GM12878 (cell line): ENCODE measurements at regions not wholly inside any gene's neighbourhood (a gene's known extent, or its start where the extent isn't known, plus 50 kb on each side); places are given as distances from the start of the nearest gene placed in this dataset.

Experiments used
- CBX5 ChIP-seq: sonication (generic); IDR thresholded peaks from 2 replicates; pipeline ENCODE4 v1.6.1; 2016; ENCODE audit warnings: low read depth, moderate library complexity, mild to moderate bottlenecking, inconsistent platforms
- MLLT1 ChIP-seq: fragments of 450-650 bp; IDR thresholded peaks from 2 replicates; pipeline ENCODE4 v1.6.1; 2016; ENCODE audit warnings: mild to moderate bottlenecking
- PML ChIP-seq: IDR thresholded peaks from 2 replicates; pipeline ENCODE4 v1.6.1; 2012; ENCODE audit warnings: low read length, inconsistent platforms
- POLR2A ChIP-seq: IDR thresholded peaks from 2 replicates; pipeline ENCODE4 v1.6.1; 2011; ENCODE audit warnings: low read depth, mild to moderate bottlenecking, low read length
- RCOR1 ChIP-seq: conservative IDR thresholded peaks from 2 replicates; pipeline ENCODE4 v1.6.1; 2012; ENCODE audit warnings: low read depth, low read length, improper control_type of control experiment
- SMC3 ChIP-seq: IDR thresholded peaks from 2 replicates; pipeline ENCODE4 v1.6.1; 2011; ENCODE audit warnings: low read length, improper control_type of control experiment, borderline replicate concordance
- STAT3 ChIP-seq: IDR thresholded peaks from 2 replicates; pipeline ENCODE4 v1.6.1; 2011; ENCODE audit warnings: low read depth, low read length, improper control_type of control experiment
- WRNIP1 ChIP-seq: IDR thresholded peaks from 2 replicates; pipeline ENCODE4 v1.6.1; 2011; ENCODE audit warnings: low read depth, low read length, improper control_type of control experiment, borderline replicate concordance
- YBX1 ChIP-seq: fragments of 450-650 bp; IDR thresholded peaks from 2 replicates; pipeline ENCODE4 v1.6.1; 2016; ENCODE audit warnings: antibody characterized with exemption
- ZNF274 ChIP-seq: IDR thresholded peaks from one replicate; pipeline ENCODE4 v1.8.0; 2011; ENCODE audit not compliant: insufficient read length, insufficient read depth
- TF ChIP-seq, protein P1 (sequence below): IDR thresholded peaks from 2 replicates; pipeline ENCODE4 v1.6.1; 2011; ENCODE audit warnings: low read depth, low read length, improper control_type of control experiment, borderline replicate concordance
- TF ChIP-seq, protein P2 (sequence below): fragments of 450-650 bp; IDR thresholded peaks from 2 replicates; pipeline ENCODE4 v1.6.1; 2016; ENCODE audit warnings: mild to moderate bottlenecking
- TF ChIP-seq, protein P3 (sequence below): IDR thresholded peaks from 2 replicates; pipeline ENCODE4 v1.6.1; 2011; ENCODE audit warnings: mild to moderate bottlenecking, low read depth, low read length, moderate library complexity; ENCODE audit not compliant: insufficient replicate concordance

DNA sequence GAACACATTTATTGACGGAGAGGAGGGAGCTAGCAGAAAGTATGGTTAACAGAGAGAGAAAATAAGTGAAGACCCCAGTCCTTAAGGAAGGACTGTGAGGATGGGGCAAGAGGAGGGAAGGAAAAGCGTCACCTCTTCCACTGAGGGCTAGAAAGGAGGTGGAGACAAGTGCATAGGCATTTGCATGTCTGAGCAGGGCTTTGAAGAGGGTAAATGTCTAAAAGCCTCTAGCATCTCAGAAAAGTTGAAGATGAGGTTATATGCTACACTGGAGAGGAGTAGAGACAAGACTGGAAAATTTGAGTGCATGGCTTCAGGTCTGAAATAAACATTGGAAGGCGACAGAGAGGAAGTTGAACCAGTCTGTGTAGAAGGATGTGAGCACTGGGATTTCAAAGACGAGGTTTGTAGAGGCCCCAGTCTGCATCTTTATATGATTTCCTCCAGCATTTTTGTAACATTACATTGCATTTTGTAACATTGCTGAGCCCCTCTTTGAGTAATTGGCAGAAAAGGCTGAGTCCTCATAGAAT is 98.5 kb upstream of the IFNG-AS1 start:
- TF ChIP-seq YBX1 (no peak), STAT3 (no peak), ZNF274 (no peak), MLLT1 (no peak), CBX5 (no peak), POLR2A (no peak), SMC3 (no peak), RCOR1 (no peak), WRNIP1 (no peak), PML (no peak)
- TF ChIP-seq, protein P1, sequence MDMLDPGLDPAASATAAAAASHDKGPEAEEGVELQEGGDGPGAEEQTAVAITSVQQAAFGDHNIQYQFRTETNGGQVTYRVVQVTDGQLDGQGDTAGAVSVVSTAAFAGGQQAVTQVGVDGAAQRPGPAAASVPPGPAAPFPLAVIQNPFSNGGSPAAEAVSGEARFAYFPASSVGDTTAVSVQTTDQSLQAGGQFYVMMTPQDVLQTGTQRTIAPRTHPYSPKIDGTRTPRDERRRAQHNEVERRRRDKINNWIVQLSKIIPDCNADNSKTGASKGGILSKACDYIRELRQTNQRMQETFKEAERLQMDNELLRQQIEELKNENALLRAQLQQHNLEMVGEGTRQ: no peak
- TF ChIP-seq, protein P2, sequence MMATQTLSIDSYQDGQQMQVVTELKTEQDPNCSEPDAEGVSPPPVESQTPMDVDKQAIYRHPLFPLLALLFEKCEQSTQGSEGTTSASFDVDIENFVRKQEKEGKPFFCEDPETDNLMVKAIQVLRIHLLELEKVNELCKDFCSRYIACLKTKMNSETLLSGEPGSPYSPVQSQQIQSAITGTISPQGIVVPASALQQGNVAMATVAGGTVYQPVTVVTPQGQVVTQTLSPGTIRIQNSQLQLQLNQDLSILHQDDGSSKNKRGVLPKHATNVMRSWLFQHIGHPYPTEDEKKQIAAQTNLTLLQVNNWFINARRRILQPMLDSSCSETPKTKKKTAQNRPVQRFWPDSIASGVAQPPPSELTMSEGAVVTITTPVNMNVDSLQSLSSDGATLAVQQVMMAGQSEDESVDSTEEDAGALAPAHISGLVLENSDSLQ: no peak
- TF ChIP-seq, protein P3, sequence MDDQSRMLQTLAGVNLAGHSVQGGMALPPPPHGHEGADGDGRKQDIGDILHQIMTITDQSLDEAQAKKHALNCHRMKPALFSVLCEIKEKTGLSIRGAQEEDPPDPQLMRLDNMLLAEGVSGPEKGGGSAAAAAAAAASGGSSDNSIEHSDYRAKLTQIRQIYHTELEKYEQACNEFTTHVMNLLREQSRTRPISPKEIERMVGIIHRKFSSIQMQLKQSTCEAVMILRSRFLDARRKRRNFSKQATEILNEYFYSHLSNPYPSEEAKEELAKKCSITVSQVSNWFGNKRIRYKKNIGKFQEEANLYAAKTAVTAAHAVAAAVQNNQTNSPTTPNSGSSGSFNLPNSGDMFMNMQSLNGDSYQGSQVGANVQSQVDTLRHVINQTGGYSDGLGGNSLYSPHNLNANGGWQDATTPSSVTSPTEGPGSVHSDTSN: no peak
